Liver (tissue), 8 donors: ENCODE measurements at regions not wholly inside any gene's neighbourhood (a gene's known extent, or its start where the extent isn't known, plus 50 kb on each side); places are given as distances from the start of the nearest gene placed in this dataset.
A peak's percentile ranks its signal among the peaks of the same experiment; 100 is the strongest.
"Not testable (repeated sequence)": the region's sequence is repeated elsewhere in the genome, so short reads cannot be mapped to it uniquely, and the experiment has no call there.

Source experiments
- DNase-seq: peaks from one replicate; pipeline ENCODE4 v3.0.0-alpha.2; 2017; ENCODE audit warnings: low spot score
- H3K27ac ChIP-seq, 2 donors: one replicate each; pipeline ENCODE4 v1.7.0; 2013; ENCODE audit warnings: inconsistent platforms in 2 of 2, low read length in 2 of 2, control low read depth in 1 of 2, low read depth in 1 of 2, mild to moderate bottlenecking in 1 of 2
- H3K27me3 ChIP-seq, 4 donors: one replicate each; pipeline versions ENCODE4 v1.6.1 to v1.7.0; 2013; ENCODE audit warnings: low read length in 3 of 4, inconsistent platforms in 1 of 4, mild to moderate bottlenecking in 1 of 4, moderate library complexity in 1 of 4; ENCODE audit not compliant: control insufficient read depth in 4 of 4, insufficient read depth in 4 of 4
- H3K36me3 ChIP-seq, 4 donors: one replicate each; pipeline versions ENCODE4 v1.6.1 to v1.7.0; 2013; ENCODE audit warnings: low read length in 3 of 4, mild to moderate bottlenecking in 3 of 4, low read depth in 1 of 4, moderate library complexity in 1 of 4; ENCODE audit not compliant: control insufficient read depth in 4 of 4, insufficient read depth in 3 of 4
- H3K4me1 ChIP-seq, 4 donors: one replicate each; pipeline versions ENCODE4 v1.6.1 to v1.7.0; 2013; ENCODE audit warnings: low read length in 3 of 4, mild to moderate bottlenecking in 3 of 4, moderate library complexity in 1 of 4; ENCODE audit not compliant: control insufficient read depth in 4 of 4, insufficient read depth in 4 of 4
- H3K4me3 ChIP-seq, 3 donors: one replicate each; pipeline versions ENCODE4 v1.6.1 to v1.7.0; 2013; ENCODE audit warnings: low read length in 3 of 3, control low read depth in 1 of 3, low read depth in 1 of 3, mild to moderate bottlenecking in 1 of 3
- H3K9ac ChIP-seq, 2 donors: one replicate each; pipeline ENCODE4 v1.7.0; 2013; ENCODE audit warnings: low read length in 2 of 2, mild to moderate bottlenecking in 2 of 2, moderate library complexity in 2 of 2, control low read depth in 1 of 2, low read depth in 1 of 2
- H3K9me3 ChIP-seq, 4 donors: one replicate each; pipeline versions ENCODE4 v1.6.1 to v1.7.0; 2013; ENCODE audit warnings: low read length in 3 of 4; ENCODE audit not compliant: control insufficient read depth in 4 of 4
- ATF3 ChIP-seq: IDR thresholded peaks from 2 replicates; pipeline ENCODE4 v1.6.1; 2016; ENCODE audit warnings: antibody characterized with exemption
- CTCF ChIP-seq: fragments of 150-350 bp; IDR thresholded peaks from 2 replicates; pipeline ENCODE4 v1.5.1; 2017; ENCODE audit warnings: improper control_type of control experiment, low read depth, low read length; ENCODE audit not compliant: missing input control
- EGR1 ChIP-seq, 2 donors: IDR thresholded peaks; 2 replicates each; pipeline ENCODE4 v1.6.1; 2016 to 2018; ENCODE audit warnings: antibody characterized with exemption in 2 of 2, low read depth in 2 of 2
- FOXA1 ChIP-seq: IDR thresholded peaks from 2 replicates; pipeline ENCODE4 v1.6.1; 2016; ENCODE audit warnings: antibody characterized with exemption
- FOXA2 ChIP-seq: IDR thresholded peaks from 2 replicates; pipeline ENCODE4 v1.6.1; 2016; ENCODE audit warnings: antibody characterized with exemption
- GABPA ChIP-seq, 2 donors: IDR thresholded peaks in 1 of 2; conservative IDR thresholded peaks in 1 of 2; 2 replicates each; pipeline ENCODE4 v1.6.1; 2016; ENCODE audit warnings: antibody characterized with exemption in 2 of 2, mild to moderate bottlenecking in 1 of 2, moderate library complexity in 1 of 2
- HNF4A ChIP-seq, 2 donors: conservative IDR thresholded peaks; 2 replicates each; pipeline ENCODE4 v1.6.1; 2016; ENCODE audit warnings: antibody characterized with exemption in 2 of 2, mild to moderate bottlenecking in 2 of 2
- HNF4G ChIP-seq: IDR thresholded peaks from 2 replicates; pipeline ENCODE4 v1.6.1; 2016; ENCODE audit warnings: antibody characterized with exemption
- JUND ChIP-seq, 2 donors: IDR thresholded peaks; 2 replicates each; pipeline ENCODE4 v1.6.1; 2016; ENCODE audit warnings: antibody characterized with exemption in 2 of 2
- MAX ChIP-seq: IDR thresholded peaks from 2 replicates; pipeline ENCODE4 v1.6.1; 2016; ENCODE audit warnings: antibody characterized with exemption
- NR2F2 ChIP-seq: IDR thresholded peaks from 2 replicates; pipeline ENCODE4 v1.6.1; 2016; ENCODE audit warnings: antibody characterized with exemption
- RAD21 ChIP-seq, 2 donors: IDR thresholded peaks; 2 replicates each; pipeline ENCODE4 v1.6.1; 2016; ENCODE audit warnings: antibody characterized with exemption in 2 of 2, mild to moderate bottlenecking in 2 of 2
- REST ChIP-seq: IDR thresholded peaks from 2 replicates; pipeline ENCODE4 v1.6.1; 2016; ENCODE audit warnings: antibody characterized with exemption, mild to moderate bottlenecking
- RXRA ChIP-seq, 2 donors: IDR thresholded peaks; 2 replicates each; pipeline ENCODE4 v1.6.1; 2017 to 2018; ENCODE audit warnings: antibody characterized with exemption in 2 of 2, mild to moderate bottlenecking in 1 of 2
- SP1 ChIP-seq: IDR thresholded peaks from 2 replicates; pipeline ENCODE4 v1.6.1; 2018; ENCODE audit warnings: antibody characterized with exemption, mild to moderate bottlenecking
- TAF1 ChIP-seq: conservative IDR thresholded peaks from 2 replicates; pipeline ENCODE4 v1.6.1; 2016; ENCODE audit warnings: antibody characterized with exemption, mild to moderate bottlenecking
- YY1 ChIP-seq: IDR thresholded peaks from 2 replicates; pipeline ENCODE4 v1.6.1; 2016; ENCODE audit warnings: antibody characterized with exemption, mild to moderate bottlenecking
- ZBTB33 ChIP-seq: IDR thresholded peaks from 2 replicates; pipeline ENCODE4 v1.6.1; 2016; ENCODE audit warnings: antibody characterized with exemption
- WGBS: extraction: QIAGEN DNeasy Blood & Tissue Kit; methylation state at CpG from one replicate; pipeline ENCODE4 v1.1.7; 2013; 5-methylcytosine and 5-hydroxymethylcytosine counted together
- donor health status: healthy.
- donor health status: healthy.
- donor health status: healthy.
- donor health status: healthy.
- donor health status: healthy.

GRCh38 chr3:139110072-139110830 lies 65.6 kb upstream of the PRR23C start:
- H3K9ac ChIP-seq: no peak overlapping the region
- no peaks in the 10 kb centered on the region for H3K27me3 ChIP-seq
- no peak overlapping the region for H3K4me3 ChIP-seq
- WGBS: 31% methylated on average over 10 of the region's 10 CpGs
- TF ChIP-seq HNF4G (peak; percentile 80), GABPA (IDR thresholded peaks at IDR 0.05 in 1 of 2, conservative IDR thresholded peaks at IDR 0.05 in 1 of 2) (peak in 1 of 2 donors; percentile 45), EGR1 (IDR thresholded peaks at IDR 0.05; ENCODE audit: low read depth in 2 of 2) (no peak), FOXA2 (peak; percentile 30), ATF3 (no peak), YY1 (peak; percentile 46), CTCF (no peak), HNF4A (conservative IDR thresholded peaks at IDR 0.05) (peak; percentile 88 to 94), TAF1 (no peak), ZBTB33 (no peak), RXRA (IDR thresholded peaks at IDR 0.05) (peak; percentile 77 to 88), JUND (IDR thresholded peaks at IDR 0.05) (peak in 1 of 2 donors; percentile 60), SP1 (peak; percentile 66), RAD21 (IDR thresholded peaks at IDR 0.05) (peak; percentile 61 to 65), NR2F2 (no peak), MAX (no peak), REST (peak; percentile 54), FOXA1 (peak; percentile 66)
- peaks cover 8 to 51% (median 43%) of the 10 kb centered on the region in 4 donors for H3K4me1 ChIP-seq
- DNase-seq: peak; percentile 19
- H3K36me3 ChIP-seq: no peaks in the 10 kb centered on the region
- no peaks in the 10 kb centered on the region for H3K9me3 ChIP-seq
- H3K27ac ChIP-seq: no peak overlapping the region

DNA sequence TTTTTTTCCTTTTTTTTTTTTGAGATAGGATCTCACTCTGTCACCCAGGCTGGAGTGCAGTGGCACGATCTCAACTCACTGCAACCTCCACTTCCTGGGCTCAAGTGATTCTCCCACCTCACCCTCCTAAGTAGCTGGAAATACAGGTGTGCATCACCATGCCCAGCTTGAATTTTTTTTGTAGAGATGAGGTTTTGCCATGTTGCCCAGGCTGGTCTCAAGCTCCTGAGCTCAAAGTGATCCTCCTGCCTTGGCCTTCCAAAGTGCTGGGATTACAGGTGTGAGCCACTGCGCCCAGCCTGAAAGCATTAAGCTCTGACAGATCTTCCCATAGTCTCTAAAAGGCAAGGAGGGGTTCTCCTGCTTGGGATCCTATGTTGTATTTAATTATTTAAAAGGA lies 66.2 kb upstream of the PRR23C start:
- WGBS: 88% methylated on average over 2 of the region's 2 CpGs
- not testable (repeated sequence) for H3K9me3 ChIP-seq, H3K27ac ChIP-seq, H3K27me3 ChIP-seq, H3K4me3 ChIP-seq, H3K9ac ChIP-seq, H3K36me3 ChIP-seq
- peaks cover 3 to 45% (median 36%) of the 10 kb centered on the region in 4 donors for H3K4me1 ChIP-seq
- peak; percentile 9 for DNase-seq
